Endothelial cell of umbilical vein (primary cell): ENCODE measurements at regions not wholly inside any gene's neighbourhood (a gene's known extent, or its start where the extent isn't known, plus 50 kb on each side); places are given as distances from the start of the nearest gene placed in this dataset.

Source experiments
- BruUV-seq: library from RNA; stranded (reverse); fragments of 400-500 nt; replicated peaks from 2 replicates; lab custom pipeline; 2021; lab: Mats Ljungman, UMichigan
- CTCF ChIA-PET: fragments of 300-600, 350-600 bp; sonication (Branson Sonifier 250); formaldehyde crosslinking; loops from one replicate; lab custom pipeline; 2021; ENCODE audit warnings: antibody characterized with exemption, inconsistent platforms; lab: Charles Lee
- POLR2A ChIA-PET: fragments of 300-600, 350-600 bp; sonication (Branson Sonifier 250); formaldehyde crosslinking; loops from one replicate; lab custom pipeline; 2021; ENCODE audit warnings: antibody characterized with exemption, inconsistent platforms; lab: Charles Lee
- DNase-seq: peaks from one replicate; pipeline ENCODE4 v3.0.0-alpha.2; 2011; ENCODE audit warnings: low read depth, low spot score
- FAIRE-seq: peaks from 2 replicates; lab custom pipeline; 2011; peaks lifted over from hg19 to GRCh38; lab: Jason Lieb, UNC
- H2AFZ ChIP-seq: 2 replicates; pipeline ENCODE4 v1.6.0; 2012; ENCODE audit warnings: low read depth, low read length, control low read depth, inconsistent platforms
- H3K27ac ChIP-seq: 2 replicates; pipeline ENCODE4 v1.5.1; 2011; ENCODE audit warnings: low read depth, mild to moderate bottlenecking, control low read depth, low read length, moderate library complexity; ENCODE audit not compliant: insufficient read depth
- H3K27me3 ChIP-seq, 2 experiments: 2 replicates each; pipeline versions ENCODE4 v1.6.0 to v1.6.1; 2011; ENCODE audit warnings: low read length in 2 of 2, mixed read lengths in 1 of 2; ENCODE audit not compliant: control insufficient read depth in 2 of 2, insufficient read depth in 2 of 2
- H3K36me3 ChIP-seq, 2 experiments: 2 replicates in 1 of 2; 3 replicates in 1 of 2; pipeline ENCODE4 v1.5.1; 2011; ENCODE audit warnings: low read length in 2 of 2, mild to moderate bottlenecking in 1 of 2, moderate library complexity in 1 of 2; ENCODE audit not compliant: control insufficient read depth in 2 of 2, insufficient read depth in 2 of 2; ENCODE audit errors: extremely low read depth in 1 of 2
- H3K4me1 ChIP-seq: 3 replicates; pipeline ENCODE4 v1.5.1; 2011; ENCODE audit warnings: mild to moderate bottlenecking, low read length; ENCODE audit not compliant: control insufficient read depth, insufficient read depth; ENCODE audit errors: extremely low read depth
- H3K4me2 ChIP-seq: 2 replicates; pipeline ENCODE4 v1.6.1; 2011; ENCODE audit warnings: low read length, control low read depth, mixed read lengths; ENCODE audit not compliant: insufficient read depth
- H3K4me3 ChIP-seq, 3 experiments: fragments of 200-600 bp in 1 of 3; sonication (generic), shearing (Covaris generic) in 1 of 3; replicated peaks in 1 of 3; 2 replicates each; pipeline ENCODE4 v1.5.1; 2011 to 2016; ENCODE audit warnings: control low read depth in 3 of 3, low read length in 3 of 3, mild to moderate bottlenecking in 2 of 3, inconsistent platforms in 1 of 3, low read depth in 1 of 3, moderate library complexity in 1 of 3; ENCODE audit not compliant: insufficient read depth in 1 of 3
- H3K79me2 ChIP-seq: 2 replicates; pipeline ENCODE4 v1.6.0; 2012; ENCODE audit warnings: low read length, inconsistent platforms; ENCODE audit not compliant: control insufficient read depth, insufficient read depth
- H3K9ac ChIP-seq: replicated peaks from 2 replicates; pipeline ENCODE3; 2011; ENCODE audit warnings: low read length, control low read depth; ENCODE audit not compliant: insufficient read depth; ENCODE audit errors: extremely low read depth
- H3K9me1 ChIP-seq: replicated peaks from 3 replicates; pipeline ENCODE4 v1.6.0; 2011; ENCODE audit warnings: mild to moderate bottlenecking, low read length; ENCODE audit not compliant: control insufficient read depth, insufficient read depth; ENCODE audit errors: extremely low read depth
- H3K9me3 ChIP-seq: replicated peaks from 2 replicates; pipeline ENCODE4 v1.5.1; 2012; ENCODE audit warnings: low read length, inconsistent platforms; ENCODE audit not compliant: control insufficient read depth, insufficient read depth
- H4K20me1 ChIP-seq: replicated peaks from 2 replicates; pipeline ENCODE3; 2011; ENCODE audit warnings: mild to moderate bottlenecking, low read length; ENCODE audit not compliant: control insufficient read depth, insufficient read depth; ENCODE audit errors: extremely low read depth
- CTCF ChIP-seq, 2 donors: IDR thresholded peaks; 1 replicate in 1 of 2; 2 replicates in 1 of 2; pipeline ENCODE4 v1.5.1; 2011; ENCODE audit warnings: low read length in 2 of 2, mild to moderate bottlenecking in 2 of 2, moderate library complexity in 2 of 2, control low read depth in 1 of 2, inconsistent platforms in 1 of 2, low read depth in 1 of 2; ENCODE audit not compliant: insufficient read depth in 1 of 2; ENCODE audit errors: extremely low read depth in 1 of 2
- EZH2 ChIP-seq: IDR thresholded peaks from 2 replicates; pipeline ENCODE4 v1.6.1; 2012; ENCODE audit warnings: borderline replicate concordance, low read depth, mild to moderate bottlenecking, moderate library complexity, low read length, inconsistent platforms; ENCODE audit not compliant: severe bottlenecking
- FOS ChIP-seq: IDR thresholded peaks from 2 replicates; pipeline ENCODE4 v1.6.1; 2011; ENCODE audit warnings: mild to moderate bottlenecking, low read length, moderate library complexity, borderline replicate concordance; ENCODE audit not compliant: insufficient read depth
- GATA2 ChIP-seq: IDR thresholded peaks from 2 replicates; pipeline ENCODE4 v1.7.0; 2011; ENCODE audit warnings: low read depth, mild to moderate bottlenecking, moderate library complexity, mixed read lengths, low read length; ENCODE audit not compliant: insufficient read length, insufficient read depth
- JUN ChIP-seq: IDR thresholded peaks from 2 replicates; pipeline ENCODE4 v1.6.1; 2011; ENCODE audit warnings: borderline replicate concordance, low read depth; ENCODE audit not compliant: insufficient read length, insufficient read depth
- MAX ChIP-seq: IDR thresholded peaks from 2 replicates; pipeline ENCODE4 v1.6.1; 2011; ENCODE audit not compliant: insufficient read depth, insufficient read length
- MYC ChIP-seq: IDR thresholded peaks from one replicate; pipeline ENCODE4 v1.6.1; 2011; ENCODE audit warnings: mild to moderate bottlenecking, low read depth, low read length
- POLR2A ChIP-seq: IDR thresholded peaks from 2 replicates; pipeline ENCODE4 v1.6.1; 2012; ENCODE audit warnings: low read depth, mild to moderate bottlenecking, control low read depth, low read length
- POLR2AphosphoS5 ChIP-seq: IDR thresholded peaks from 2 replicates; pipeline ENCODE4 v1.6.1; 2012; ENCODE audit warnings: low read depth, mild to moderate bottlenecking, control low read depth, low read length, moderate library complexity; ENCODE audit not compliant: insufficient read depth
- dilution Hi-C: fragments of 300-500 bp; cut with MboI; formaldehyde crosslinking; loops from one replicate; pipeline ENCODE4 v1.15.0; 2019; ENCODE audit warnings: low sequenced_read_pairs; ENCODE audit not compliant: extremely low pct_ligation_motif_present
- intact Hi-C: fragments of 100-400 bp; cut with micrococcal nuclease; formaldehyde crosslinking; loops from one replicate; pipeline ENCODE4 v1.10.0; 2022

GRCh38 chr18:43547456-43547855, 270.2 kb upstream of the SYT4 start:
- dilution Hi-C loops, result no loop called here
- Histone ChIP-seq H3K4me3 (no peak overlapping the region), H3K27me3 (no peaks in the 10 kb centered on the region), H3K9me1 (no peaks in the 10 kb centered on the region), H3K4me1 (no peaks in the 10 kb centered on the region), H3K9ac (no peak overlapping the region), H3K4me2 (no peak overlapping the region), H3K79me2 (no peaks in the 10 kb centered on the region), H4K20me1 (no peaks in the 10 kb centered on the region), H3K27ac (no peak overlapping the region), H2AFZ (no peak overlapping the region), H3K9me3 (no peaks in the 10 kb centered on the region), H3K36me3 (no peaks in the 10 kb centered on the region)
- ChIA-PET CTCF (no interaction called here), POLR2A (no interaction called here)
- TF ChIP-seq POLR2AphosphoS5, result no peak
- intact Hi-C loops, result no loop called here
- FAIRE-seq (no peak), DNase-seq (no peak)
- BruUV-seq, result no TSS peak

- Histone ChIP-seq H3K9me1 (no peaks in the 10 kb centered on the region), H2AFZ (no peak overlapping the region), H3K4me1 (no peaks in the 10 kb centered on the region), H3K27ac (no peak overlapping the region), H4K20me1 (no peaks in the 10 kb centered on the region), H3K27me3 (no peaks in the 10 kb centered on the region), H3K9ac (no peak overlapping the region), H3K4me3 (no peak overlapping the region), H3K36me3 (no peaks in the 10 kb centered on the region), H3K9me3 (no peaks in the 10 kb centered on the region), H3K79me2 (no peaks in the 10 kb centered on the region), H3K4me2 (no peak overlapping the region)
- intact Hi-C loops (no loop called here), dilution Hi-C loops (no loop called here)
- TF ChIP-seq MYC, result no peak
- no peak for TF ChIP-seq MAX
- TF ChIP-seq POLR2AphosphoS5, result no peak
- TF ChIP-seq POLR2A, result no peak
- no peak for TF ChIP-seq FOS
- TF ChIP-seq GATA2, result no peak
- TF ChIP-seq JUN, result no peak
- TF ChIP-seq CTCF (IDR thresholded peaks at IDR 0.05; ENCODE audit: extremely low read depth in 1 of 2, insufficient read depth in 1 of 2, low read depth in 1 of 2, low read length in 2 of 2), result no peak
- TF ChIP-seq EZH2, result no peak
- BruUV-seq, result no TSS peak
- DNase-seq, result no peak
- FAIRE-seq, result no peak
- ChIA-PET POLR2A (no interaction called here), CTCF (no interaction called here)
Measured at GRCh38 chr18:43559507-43559906, 282.2 kb upstream of the SYT4 start.
